AG09309 (cell line): ENCODE measurements at regions not wholly inside any gene's neighbourhood (a gene's known extent, or its start where the extent isn't known, plus 50 kb on each side); places are given as distances from the start of the nearest gene placed in this dataset.

ENCODE experiments used
- DNase-seq: peaks from one replicate; pipeline ENCODE4 v3.0.0-alpha.2; 2010; ENCODE audit warnings: low read depth
- H3K4me3 ChIP-seq: 2 replicates; pipeline ENCODE4 v1.5.1; 2011; ENCODE audit warnings: mild to moderate bottlenecking, low read depth, low read length, moderate library complexity; ENCODE audit not compliant: control insufficient read depth
- CTCF ChIP-seq: IDR thresholded peaks from 2 replicates; pipeline ENCODE4 v1.5.1; 2011; ENCODE audit warnings: mild to moderate bottlenecking, low read depth, low read length, inconsistent platforms; ENCODE audit not compliant: insufficient read depth, control insufficient read depth; ENCODE audit errors: missing control alignments

- TF ChIP-seq CTCF, result no peak
- no peak for DNase-seq
- no peak overlapping the region for H3K4me3 ChIP-seq
Observed at GRCh38 chr6:156699935-156700334, 77.2 kb upstream of the ARID1B start.

DNA sequence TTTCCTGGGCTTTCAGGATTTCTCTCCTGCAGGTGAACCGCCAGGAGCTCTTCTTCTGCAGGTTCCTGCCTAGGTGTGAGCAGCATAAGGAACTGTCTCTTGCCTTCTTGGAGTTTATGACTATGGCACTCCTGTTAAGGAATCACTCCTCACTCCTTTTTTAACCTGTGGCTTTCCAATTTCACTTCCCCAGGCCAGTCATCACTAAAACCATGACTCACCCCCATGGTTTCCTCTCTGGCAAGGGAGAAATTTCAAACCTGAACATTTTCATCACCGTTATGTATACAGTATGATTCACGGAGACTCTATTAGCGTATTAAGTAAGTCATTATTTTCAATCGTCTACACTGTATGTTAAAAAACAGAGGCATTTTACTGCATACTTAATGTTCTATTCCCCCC is 78.2 kb upstream of the ARID1B start:
- TF ChIP-seq CTCF, result no peak
- no peak overlapping the region for H3K4me3 ChIP-seq
- DNase-seq, result no peak

DNA sequence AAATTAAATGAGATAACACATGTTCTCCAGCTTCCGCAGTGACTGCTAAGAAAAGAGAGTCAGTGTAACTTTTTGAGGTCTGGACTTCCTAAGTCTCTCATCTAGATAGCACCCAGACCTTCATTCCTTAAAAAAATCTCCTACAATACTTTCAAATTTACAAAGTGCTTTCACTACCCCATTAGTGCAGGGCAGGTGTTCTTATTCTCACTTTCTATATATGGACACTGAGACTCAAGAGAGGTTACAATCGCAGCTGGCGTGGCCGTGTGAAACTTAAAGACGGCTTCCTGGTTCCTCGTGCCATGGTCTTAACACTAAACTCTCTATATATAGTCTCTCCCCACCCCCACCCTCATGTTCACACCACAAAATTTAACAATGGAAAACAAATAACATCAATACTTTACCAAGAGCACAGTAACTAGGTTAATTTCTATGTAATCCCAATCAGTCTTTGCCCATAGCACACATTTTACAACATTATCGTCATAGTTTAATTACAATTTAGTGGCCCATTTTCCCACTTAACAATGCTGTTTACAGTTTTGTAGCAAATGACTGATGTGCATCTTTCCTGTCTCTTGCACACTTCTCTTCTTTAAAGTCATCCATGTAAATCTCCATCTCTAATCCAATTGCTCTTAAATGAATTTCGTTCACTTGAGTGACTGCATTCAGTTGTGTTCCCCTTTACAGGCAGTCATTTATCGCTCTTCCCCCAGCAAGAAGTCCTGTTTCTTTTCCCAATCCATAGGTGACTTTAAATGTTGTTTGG is 78.8 kb upstream of the ARID1B start:
- H3K4me3 ChIP-seq, result no peak overlapping the region
- no peak for DNase-seq
- no peak for TF ChIP-seq CTCF

DNA sequence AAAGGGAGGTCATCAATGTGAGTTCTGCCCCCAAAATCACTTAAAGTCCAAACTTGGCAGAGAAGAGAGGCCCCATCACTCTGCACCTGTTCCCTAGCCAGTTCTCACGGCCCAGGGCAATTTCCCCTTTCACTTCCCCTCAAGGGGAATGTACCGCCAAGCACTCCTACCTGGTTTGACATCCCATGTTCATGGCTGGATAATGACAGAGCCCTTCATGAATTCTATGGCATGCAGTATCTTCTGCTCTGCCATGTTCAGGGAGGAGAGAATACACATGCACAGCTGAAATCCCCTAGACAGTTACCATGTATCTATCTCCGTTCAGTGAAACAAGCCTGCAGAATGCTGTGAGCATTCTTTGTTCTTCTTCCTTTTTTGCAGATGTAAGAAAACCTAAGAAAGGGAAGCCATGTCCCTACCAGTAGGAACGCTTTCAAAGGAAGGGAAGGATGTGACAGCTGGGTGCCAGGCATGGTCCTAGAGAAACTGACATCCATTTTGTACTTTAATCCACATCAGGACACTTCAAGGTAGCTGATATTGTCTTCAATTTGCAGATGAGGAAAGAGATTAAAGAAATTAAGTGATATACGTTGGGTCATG is 79.8 kb upstream of the ARID1B start:
- H3K4me3 ChIP-seq, result no peak overlapping the region
- no peak for DNase-seq
- TF ChIP-seq CTCF, result no peak

- DNase-seq, result no peak
- TF ChIP-seq CTCF, result no peak
Observed at GRCh38 chr6:156695742-156696141, 81.4 kb upstream of the ARID1B start.

GRCh38 chr6:156694679-156695078 is 82.5 kb upstream of the ARID1B start:
- TF ChIP-seq CTCF, result no peak
- H3K4me3 ChIP-seq, result no peak overlapping the region
- DNase-seq, result no peak

More at GRCh38 chr6:156695742-156696141, 81.4 kb upstream of the ARID1B start:
- no peak overlapping the region for H3K4me3 ChIP-seq

DNA sequence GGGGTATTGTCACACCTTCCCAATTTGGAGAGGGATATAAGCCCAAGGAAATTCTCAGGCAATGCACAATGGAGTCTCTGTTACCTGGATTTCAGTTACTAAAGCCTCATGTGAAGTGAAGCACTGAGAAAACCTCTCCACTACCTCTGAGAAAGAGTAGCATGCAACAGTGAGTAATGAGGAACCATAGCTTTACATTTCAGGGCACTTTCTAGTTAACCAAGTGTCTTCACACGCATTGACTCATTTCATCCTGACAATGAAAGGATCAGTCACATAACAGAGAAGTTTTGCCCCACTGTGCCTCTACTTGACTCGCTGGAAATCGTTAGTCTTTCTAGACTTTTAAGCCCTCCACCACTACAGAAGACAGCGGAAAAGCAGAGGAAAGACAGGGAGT is 86.2 kb upstream of the ARID1B start:
- no peak overlapping the region for H3K4me3 ChIP-seq
- no peak for DNase-seq
- TF ChIP-seq CTCF, result no peak
